Colonic mucosa (tissue), 4 donors: ENCODE measurements at regions not wholly inside any gene's neighbourhood (a gene's known extent, or its start where the extent isn't known, plus 50 kb on each side); places are given as distances from the start of the nearest gene placed in this dataset.

Source experiments
- DNase-seq: peaks from one replicate; pipeline ENCODE4 v3.0.0-alpha.2; 2020
- H3K27ac ChIP-seq: fragments of 200-600 bp; one replicate; pipeline ENCODE4 v1.8.0; 2021
- H3K27me3 ChIP-seq: fragments of 200-600 bp; one replicate; pipeline ENCODE4 v1.8.0; 2021
- H3K36me3 ChIP-seq: fragments of 200-600 bp; one replicate; pipeline ENCODE4 v1.8.0; 2021
- H3K4me1 ChIP-seq: fragments of 200-600 bp; one replicate; pipeline ENCODE4 v1.8.0; 2021; ENCODE audit warnings: mild to moderate bottlenecking
- H3K4me3 ChIP-seq: fragments of 200-600 bp; one replicate; pipeline ENCODE4 v1.8.0; 2021
- H3K9ac ChIP-seq, 2 donors: one replicate each; pipeline ENCODE4 v1.7.0; 2013; ENCODE audit warnings: control low read depth in 2 of 2, low read depth in 2 of 2, low read length in 2 of 2
- H3K9me3 ChIP-seq: fragments of 200-600 bp; one replicate; pipeline ENCODE4 v1.8.0; 2021
- intact Hi-C: fragments of 100-400 bp; cut with DNase I; formaldehyde crosslinking; loops from one replicate; pipeline ENCODE4 v1.14.1; 2022
- TF ChIP-seq, protein P1 (sequence below): fragments of 200-600 bp; IDR thresholded peaks from one replicate; pipeline ENCODE4 v1.8.0; 2022; ENCODE audit warnings: antibody characterized with exemption, mild to moderate bottlenecking
- donor health status: healthy.
- donor health status: DM: no; HTN: no; CAD: no.
- donor health status: DM: no; HTN: no; CAD: no.

DNA sequence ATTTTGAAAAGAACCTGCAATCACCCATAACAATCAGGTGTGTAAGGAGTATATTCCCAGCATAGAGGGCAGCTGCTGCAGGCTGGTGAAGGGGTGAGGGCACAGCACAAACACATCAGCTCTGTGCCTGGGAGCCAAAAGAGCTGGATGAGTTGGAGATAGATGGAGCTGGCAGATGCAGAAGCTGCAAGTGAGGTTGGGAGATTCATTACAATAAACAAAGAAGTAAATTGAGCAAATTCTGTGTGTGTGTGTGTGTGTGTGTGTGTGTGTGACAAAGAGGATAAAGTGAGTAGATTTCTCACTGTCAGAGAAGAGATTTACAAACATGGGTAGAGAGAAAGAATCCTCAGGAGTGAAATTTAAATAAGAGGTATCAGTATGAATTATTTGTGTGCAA is 994.7 kb downstream of the EPHA3 start:
- no peak for DNase-seq

DNA sequence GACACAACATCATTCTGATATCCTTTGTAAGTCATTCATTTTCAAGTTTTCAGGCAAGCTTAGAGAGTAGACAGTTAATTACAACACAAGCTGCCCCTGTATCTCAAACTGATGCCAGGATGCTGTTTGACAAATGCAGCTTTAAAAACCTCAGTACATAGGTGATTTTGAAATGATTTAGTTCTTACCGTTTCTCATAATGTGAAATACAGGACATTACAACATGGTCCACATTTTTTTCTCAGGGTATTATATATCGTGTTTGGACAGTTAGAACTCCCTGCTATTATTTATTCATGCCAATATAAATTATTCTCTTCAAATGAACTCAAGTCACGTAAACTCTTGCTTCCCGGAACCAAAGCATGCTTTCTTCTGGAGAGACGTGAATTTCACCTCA is 1013.9 kb downstream of the EPHA3 start:
- Histone ChIP-seq H3K9ac (no peak overlapping the region), H3K27me3 (no peaks in the 10 kb centered on the region), H3K27ac (no peak overlapping the region), H3K36me3 (no peaks in the 10 kb centered on the region), H3K4me1 (no peaks in the 10 kb centered on the region), H3K4me3 (no peak overlapping the region), H3K9me3 (no peaks in the 10 kb centered on the region)
- TF ChIP-seq, protein P1, sequence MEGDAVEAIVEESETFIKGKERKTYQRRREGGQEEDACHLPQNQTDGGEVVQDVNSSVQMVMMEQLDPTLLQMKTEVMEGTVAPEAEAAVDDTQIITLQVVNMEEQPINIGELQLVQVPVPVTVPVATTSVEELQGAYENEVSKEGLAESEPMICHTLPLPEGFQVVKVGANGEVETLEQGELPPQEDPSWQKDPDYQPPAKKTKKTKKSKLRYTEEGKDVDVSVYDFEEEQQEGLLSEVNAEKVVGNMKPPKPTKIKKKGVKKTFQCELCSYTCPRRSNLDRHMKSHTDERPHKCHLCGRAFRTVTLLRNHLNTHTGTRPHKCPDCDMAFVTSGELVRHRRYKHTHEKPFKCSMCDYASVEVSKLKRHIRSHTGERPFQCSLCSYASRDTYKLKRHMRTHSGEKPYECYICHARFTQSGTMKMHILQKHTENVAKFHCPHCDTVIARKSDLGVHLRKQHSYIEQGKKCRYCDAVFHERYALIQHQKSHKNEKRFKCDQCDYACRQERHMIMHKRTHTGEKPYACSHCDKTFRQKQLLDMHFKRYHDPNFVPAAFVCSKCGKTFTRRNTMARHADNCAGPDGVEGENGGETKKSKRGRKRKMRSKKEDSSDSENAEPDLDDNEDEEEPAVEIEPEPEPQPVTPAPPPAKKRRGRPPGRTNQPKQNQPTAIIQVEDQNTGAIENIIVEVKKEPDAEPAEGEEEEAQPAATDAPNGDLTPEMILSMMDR, result no peak
- intact Hi-C loops, result no loop called here
- DNase-seq, result no peak

More for the DNA sequence above, 994.7 kb downstream of the EPHA3 start:
- Histone ChIP-seq H3K9me3 (no peaks in the 10 kb centered on the region), H3K9ac (no peak overlapping the region), H3K4me3 (no peak overlapping the region), H3K27ac (no peak overlapping the region), H3K4me1 (no peaks in the 10 kb centered on the region), H3K36me3 (no peaks in the 10 kb centered on the region), H3K27me3 (no peaks in the 10 kb centered on the region)
- intact Hi-C loops, result no loop called here
- TF ChIP-seq, protein P1, result no peak

DNA sequence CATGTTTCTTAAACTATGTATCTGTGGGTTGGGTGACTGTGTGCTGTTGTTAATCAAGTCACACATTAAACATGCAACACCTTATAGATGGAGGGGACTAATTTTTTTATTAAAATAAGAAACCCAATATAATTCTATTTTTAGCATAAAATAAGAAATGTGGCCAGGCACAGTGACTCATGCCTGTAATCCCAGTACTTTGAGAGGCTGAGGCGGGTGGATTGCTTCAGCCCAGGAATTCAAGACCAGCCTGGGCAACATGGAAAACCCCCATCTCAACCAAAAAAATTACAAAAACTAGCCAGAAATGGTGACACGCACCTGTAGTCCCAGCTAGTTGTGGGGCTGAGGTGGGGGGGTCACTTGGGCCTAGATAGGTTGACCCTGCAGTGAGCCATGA is 1021.0 kb downstream of the EPHA3 start:
- Histone ChIP-seq H3K36me3 (no peaks in the 10 kb centered on the region), H3K4me3 (no peak overlapping the region), H3K9me3 (no peaks in the 10 kb centered on the region), H3K4me1 (no peaks in the 10 kb centered on the region), H3K27me3 (no peaks in the 10 kb centered on the region), H3K9ac (no peak overlapping the region), H3K27ac (no peak overlapping the region)
- intact Hi-C loops, result no loop called here
- TF ChIP-seq, protein P1, result no peak
- no peak for DNase-seq

DNA sequence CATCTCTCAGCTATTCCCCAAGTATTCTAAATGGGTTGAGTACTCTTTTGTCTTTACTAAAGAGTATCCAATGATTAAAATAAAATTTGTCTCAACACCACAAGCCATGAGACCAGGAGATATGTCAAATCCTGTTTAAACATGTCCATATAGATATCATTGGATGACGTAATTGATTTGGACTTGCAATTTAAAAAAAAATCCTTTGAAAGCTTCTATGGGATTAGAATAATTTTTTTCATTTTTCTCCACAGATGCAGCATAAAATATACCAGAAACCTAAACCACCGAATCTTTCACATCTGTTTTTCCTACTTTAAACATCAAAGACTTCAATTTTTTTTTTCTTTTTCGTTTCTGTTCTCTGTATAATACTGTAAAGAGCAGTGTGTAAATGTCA is 1022.3 kb downstream of the EPHA3 start:
- no peak overlapping the region for H3K9ac ChIP-seq

DNA sequence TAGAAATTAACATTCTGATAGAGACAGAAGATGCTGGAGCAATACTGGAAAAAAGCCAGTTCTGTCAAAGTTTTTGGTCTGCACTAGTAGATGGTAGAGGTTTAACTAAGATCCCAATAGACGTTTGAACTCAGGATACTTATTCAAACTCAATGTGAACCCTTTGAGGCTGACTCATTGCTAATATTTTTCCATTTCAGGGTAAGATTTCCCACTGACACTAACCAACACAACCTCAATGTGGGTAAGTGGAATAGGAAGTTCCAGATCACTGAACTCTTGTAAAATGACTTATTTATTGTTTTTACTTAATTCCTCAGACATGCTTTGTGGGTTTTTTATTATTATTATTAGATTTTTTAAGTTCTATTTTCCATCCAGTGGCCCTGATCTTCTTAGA is 1024.8 kb downstream of the EPHA3 start:
- H3K27ac ChIP-seq, result no peak overlapping the region
- no peaks in the 10 kb centered on the region for H3K36me3 ChIP-seq
- no peaks in the 10 kb centered on the region for H3K4me1 ChIP-seq
- intact Hi-C loops, result no loop called here
- H3K9ac ChIP-seq, result no peak overlapping the region
- no peak for DNase-seq
- H3K4me3 ChIP-seq, result no peak overlapping the region
- TF ChIP-seq, protein P1, result no peak
- no peaks in the 10 kb centered on the region for H3K27me3 ChIP-seq
- no peaks in the 10 kb centered on the region for H3K9me3 ChIP-seq

More for the DNA sequence above, 1022.3 kb downstream of the EPHA3 start:
- Histone ChIP-seq H3K9me3 (no peaks in the 10 kb centered on the region), H3K27ac (no peak overlapping the region), H3K27me3 (no peaks in the 10 kb centered on the region), H3K4me1 (no peaks in the 10 kb centered on the region), H3K36me3 (no peaks in the 10 kb centered on the region), H3K4me3 (no peak overlapping the region)
- intact Hi-C loops, result no loop called here
- no peak for DNase-seq
- TF ChIP-seq, protein P1, result no peak

DNA sequence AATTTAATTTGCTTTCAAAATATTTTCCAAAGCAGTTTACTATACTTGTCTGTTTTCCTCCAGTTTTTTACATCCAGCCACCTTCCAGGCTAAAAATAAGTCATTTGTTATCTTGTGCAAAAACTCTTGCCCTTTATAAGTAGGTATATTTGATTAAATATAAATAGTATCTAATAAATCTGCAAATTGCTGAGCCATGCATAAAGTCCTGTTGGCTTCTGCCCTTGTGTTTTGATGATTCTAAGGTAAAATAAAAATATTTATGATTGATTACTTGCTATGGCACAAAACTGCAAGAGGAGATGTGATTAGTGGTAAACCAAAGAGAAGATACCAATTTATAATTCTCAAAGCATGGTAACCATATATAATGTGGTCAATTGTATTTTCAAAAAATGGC is 1026.7 kb downstream of the EPHA3 start:
- H3K4me1 ChIP-seq, result no peaks in the 10 kb centered on the region
- H3K36me3 ChIP-seq, result no peaks in the 10 kb centered on the region
- no peaks in the 10 kb centered on the region for H3K9me3 ChIP-seq
- no peaks in the 10 kb centered on the region for H3K27me3 ChIP-seq
- TF ChIP-seq, protein P1, result no peak
- no peak for DNase-seq
- intact Hi-C loops, result no loop called here
- H3K27ac ChIP-seq, result no peak overlapping the region
- H3K4me3 ChIP-seq, result no peak overlapping the region
- H3K9ac ChIP-seq, result no peak overlapping the region
